SK-N-SH (cell line): ENCODE measurements at regions not wholly inside any gene's neighbourhood (a gene's known extent, or its start where the extent isn't known, plus 50 kb on each side); places are given as distances from the start of the nearest gene placed in this dataset.

Experiments used
- CTCF ChIP-seq: fragments of 200-600 bp; sonication (generic); IDR thresholded peaks from 2 replicates; pipeline ENCODE4 v1.6.1; 2017; ENCODE audit warnings: antibody characterized with exemption, mild to moderate bottlenecking, moderate library complexity
- GABPA ChIP-seq: IDR thresholded peaks from 2 replicates; pipeline ENCODE4 v1.4.0; 2012; ENCODE audit warnings: low read depth, mild to moderate bottlenecking
- GATA2 ChIP-seq: sonication (generic); formaldehyde crosslinking; IDR thresholded peaks from 2 replicates; pipeline ENCODE4 v1.5.0; 2020; ENCODE audit warnings: mild to moderate bottlenecking, missing genetic modification reagents
- JUND ChIP-seq: IDR thresholded peaks from 2 replicates; pipeline ENCODE4 v1.4.0; 2012
- MXI1 ChIP-seq: IDR thresholded peaks from 2 replicates; pipeline ENCODE4 v1.6.1; 2012; ENCODE audit warnings: mild to moderate bottlenecking, low read depth, low read length, improper control_type of control experiment
- POLR2AphosphoS5 ChIP-seq: IDR thresholded peaks from 2 replicates; pipeline ENCODE4 v1.6.1; 2012; ENCODE audit warnings: low read depth, low read length
- RCOR1 ChIP-seq: fragments of 150-350 bp; IDR thresholded peaks from 2 replicates; pipeline ENCODE4 v1.6.1; 2017; ENCODE audit warnings: antibody characterized with exemption, low read length
- SMC3 ChIP-seq: IDR thresholded peaks from 2 replicates; pipeline ENCODE4 v1.6.1; 2012; ENCODE audit warnings: low read depth, low read length, improper control_type of control experiment
- TAF1 ChIP-seq: IDR thresholded peaks from 2 replicates; pipeline ENCODE4 v1.6.1; 2012; ENCODE audit warnings: low read depth, mild to moderate bottlenecking, low read length, moderate library complexity, borderline replicate concordance
- USF1 ChIP-seq: IDR thresholded peaks from 2 replicates; pipeline ENCODE4 v1.4.0; 2012; ENCODE audit warnings: low read depth, borderline replicate concordance
- ZBTB33 ChIP-seq: IDR thresholded peaks from 2 replicates; pipeline ENCODE4 v1.4.0; 2012; ENCODE audit warnings: low read depth, borderline replicate concordance
- TF ChIP-seq, protein P1 (sequence below): IDR thresholded peaks from 2 replicates; pipeline ENCODE4 v1.4.0; 2012; ENCODE audit warnings: low read depth

DNA sequence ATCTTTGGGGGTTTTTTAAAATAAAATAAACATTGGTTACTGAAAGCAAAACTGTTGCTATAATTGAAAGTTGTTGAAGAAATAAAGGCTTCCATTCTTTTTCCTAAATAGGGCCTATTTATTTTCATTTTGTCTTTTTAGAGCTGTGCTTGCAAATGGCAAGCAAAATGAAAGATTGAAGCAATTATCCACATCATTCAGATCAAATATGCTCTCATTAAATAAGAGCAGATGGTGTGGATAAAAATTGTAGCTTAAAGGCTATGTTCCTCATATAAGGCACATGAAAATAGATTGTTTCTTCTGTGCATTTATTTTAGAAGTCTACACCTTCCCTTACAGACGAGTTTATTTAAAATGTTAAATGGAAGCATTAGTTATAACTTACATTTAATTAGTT lies 1317.7 kb downstream of the MRPL39 start:
- TF ChIP-seq MXI1 (no peak), POLR2AphosphoS5 (no peak), CTCF (no peak), ZBTB33 (no peak), GABPA (no peak), TAF1 (no peak), SMC3 (no peak), JUND (no peak), GATA2 (CRISPR knock-in tag) (peak; percentile 16; the same call in 1 of the 2 replicates), RCOR1 (no peak), USF1 (no peak)
- TF ChIP-seq, protein P1, sequence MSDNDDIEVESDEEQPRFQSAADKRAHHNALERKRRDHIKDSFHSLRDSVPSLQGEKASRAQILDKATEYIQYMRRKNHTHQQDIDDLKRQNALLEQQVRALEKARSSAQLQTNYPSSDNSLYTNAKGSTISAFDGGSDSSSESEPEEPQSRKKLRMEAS = no peak
